ENCODE measurements at regions not wholly inside any gene's neighbourhood (a gene's known extent, or its start where the extent isn't known, plus 50 kb on each side); places are given as distances from the start of the nearest gene placed in this dataset.

- no peak for TF ChIP-seq MAX (IDR thresholded peaks at IDR 0.05)
- TF ChIP-seq CTCF (IDR thresholded peaks at IDR 0.05; ENCODE audit: control extremely low read depth in 1 of 3, insufficient read depth in 1 of 3, low read depth in 1 of 3, low read length in 3 of 3), result no peak
- TF ChIP-seq HDAC2 (IDR thresholded peaks at IDR 0.05; ENCODE audit: borderline replicate concordance in 1 of 2, low read depth in 2 of 2, low read length in 2 of 2), result no peak
Measured at GRCh38 chr3:72277710-72278109, 492.8 kb upstream of the PROK2 start.

Measured in H1 (cell line).